HG03565 (cell line): ENCODE measurements at regions not wholly inside any gene's neighbourhood (a gene's known extent, or its start where the extent isn't known, plus 50 kb on each side); places are given as distances from the start of the nearest gene placed in this dataset.

Source experiments
- ATAC-seq: cut with Tn5 transposase; IDR thresholded peaks from one replicate; pipeline ENCODE4 v1.9.1; 2021; ENCODE audit warnings: mild to moderate bottlenecking, moderate library complexity; ENCODE audit not compliant: unreplicated experiment

GRCh38 chr3:154486949-154487348, 57.0 kb upstream of the GPR149 start:
- ATAC-seq = no peak

DNA sequence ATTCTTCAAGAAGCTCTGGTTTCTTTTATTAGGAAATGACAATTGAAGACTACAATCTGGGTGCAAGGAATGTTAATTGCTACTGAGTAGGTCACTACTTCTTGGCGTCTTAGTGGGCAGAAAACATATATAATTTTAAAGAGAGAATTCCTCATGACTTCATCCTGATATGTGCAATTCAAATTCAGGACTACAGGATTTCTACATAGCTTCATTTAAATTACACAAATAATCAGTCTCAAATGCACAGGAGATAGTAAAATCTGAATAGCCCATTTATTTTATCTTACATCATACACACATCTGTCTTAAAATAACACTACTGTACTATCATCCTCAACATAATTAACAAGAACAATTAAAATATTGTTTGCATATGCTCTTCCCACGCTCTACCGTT, 52.5 kb upstream of the GPR149 start:
- ATAC-seq = no peak

DNA sequence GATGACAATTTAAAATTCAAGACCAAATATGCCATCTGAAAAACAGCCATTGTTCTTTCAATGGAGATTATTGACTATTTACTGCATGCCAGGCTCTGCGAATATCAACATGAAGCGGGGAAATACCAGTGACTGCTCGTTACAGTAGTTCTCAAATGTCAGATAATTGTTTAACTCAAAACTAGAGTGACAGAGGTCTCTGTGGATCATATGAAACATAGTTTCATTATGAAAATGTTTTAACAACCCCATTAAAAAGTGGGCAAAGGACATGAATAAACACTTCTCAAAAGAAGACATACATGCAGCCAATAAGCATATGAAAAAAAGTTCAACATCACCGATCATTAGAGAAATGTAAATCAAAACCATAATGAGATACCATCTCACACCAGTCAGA, 50.0 kb upstream of the GPR149 start:
- no peak for ATAC-seq
